ENCODE measurements at regions not wholly inside any gene's neighbourhood (a gene's known extent, or its start where the extent isn't known, plus 50 kb on each side); places are given as distances from the start of the nearest gene placed in this dataset.

DNA sequence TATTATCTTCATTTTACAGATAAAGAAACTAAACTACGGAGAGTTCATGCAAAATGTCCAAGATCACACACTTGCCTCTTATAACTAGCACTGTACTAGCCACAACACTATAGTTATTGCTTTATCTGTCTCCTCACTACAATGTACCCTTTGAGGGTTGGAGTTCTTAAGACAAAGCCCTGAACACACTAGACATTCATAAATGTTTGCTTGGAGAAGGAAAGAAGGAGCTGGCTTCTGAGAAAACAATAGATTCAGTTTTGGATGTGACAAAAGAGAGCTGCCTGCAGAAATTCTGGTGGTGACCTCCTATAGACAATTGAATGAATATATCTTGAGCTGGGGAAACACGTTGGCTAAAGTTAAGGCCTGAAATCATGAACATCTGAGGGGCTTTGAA is 169.9 kb upstream of the ARHGEF26 start:
- H3K27me3 Mint-ChIP-seq (ENCODE audit: low read depth) = no peaks in the 10 kb centered on the region
- ChIA-PET POLR2A (no interaction called here), CTCF (no interaction called here)
- H3K27ac Mint-ChIP-seq = no peak overlapping the region
- no peak overlapping the region for H3K4me3 Mint-ChIP-seq
- ATAC-seq (no peak), DNase-seq (ENCODE audit: low spot score) (no peak)
- TF ChIP-seq GRHL2 (CRISPR knock-in tag; IDR thresholded peaks at IDR 0.05; ENCODE audit: insufficient replicate concordance, severe bottlenecking) = no peak
- no peak for TF ChIP-seq GTF2I (CRISPR knock-in tag; conservative IDR thresholded peaks at IDR 0.05)
- TF ChIP-seq, protein P1, sequence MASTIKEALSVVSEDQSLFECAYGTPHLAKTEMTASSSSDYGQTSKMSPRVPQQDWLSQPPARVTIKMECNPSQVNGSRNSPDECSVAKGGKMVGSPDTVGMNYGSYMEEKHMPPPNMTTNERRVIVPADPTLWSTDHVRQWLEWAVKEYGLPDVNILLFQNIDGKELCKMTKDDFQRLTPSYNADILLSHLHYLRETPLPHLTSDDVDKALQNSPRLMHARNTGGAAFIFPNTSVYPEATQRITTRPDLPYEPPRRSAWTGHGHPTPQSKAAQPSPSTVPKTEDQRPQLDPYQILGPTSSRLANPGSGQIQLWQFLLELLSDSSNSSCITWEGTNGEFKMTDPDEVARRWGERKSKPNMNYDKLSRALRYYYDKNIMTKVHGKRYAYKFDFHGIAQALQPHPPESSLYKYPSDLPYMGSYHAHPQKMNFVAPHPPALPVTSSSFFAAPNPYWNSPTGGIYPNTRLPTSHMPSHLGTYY (CRISPR knock-in tag; IDR thresholded peaks at IDR 0.05) = no peak
- TF ChIP-seq, protein P2, sequence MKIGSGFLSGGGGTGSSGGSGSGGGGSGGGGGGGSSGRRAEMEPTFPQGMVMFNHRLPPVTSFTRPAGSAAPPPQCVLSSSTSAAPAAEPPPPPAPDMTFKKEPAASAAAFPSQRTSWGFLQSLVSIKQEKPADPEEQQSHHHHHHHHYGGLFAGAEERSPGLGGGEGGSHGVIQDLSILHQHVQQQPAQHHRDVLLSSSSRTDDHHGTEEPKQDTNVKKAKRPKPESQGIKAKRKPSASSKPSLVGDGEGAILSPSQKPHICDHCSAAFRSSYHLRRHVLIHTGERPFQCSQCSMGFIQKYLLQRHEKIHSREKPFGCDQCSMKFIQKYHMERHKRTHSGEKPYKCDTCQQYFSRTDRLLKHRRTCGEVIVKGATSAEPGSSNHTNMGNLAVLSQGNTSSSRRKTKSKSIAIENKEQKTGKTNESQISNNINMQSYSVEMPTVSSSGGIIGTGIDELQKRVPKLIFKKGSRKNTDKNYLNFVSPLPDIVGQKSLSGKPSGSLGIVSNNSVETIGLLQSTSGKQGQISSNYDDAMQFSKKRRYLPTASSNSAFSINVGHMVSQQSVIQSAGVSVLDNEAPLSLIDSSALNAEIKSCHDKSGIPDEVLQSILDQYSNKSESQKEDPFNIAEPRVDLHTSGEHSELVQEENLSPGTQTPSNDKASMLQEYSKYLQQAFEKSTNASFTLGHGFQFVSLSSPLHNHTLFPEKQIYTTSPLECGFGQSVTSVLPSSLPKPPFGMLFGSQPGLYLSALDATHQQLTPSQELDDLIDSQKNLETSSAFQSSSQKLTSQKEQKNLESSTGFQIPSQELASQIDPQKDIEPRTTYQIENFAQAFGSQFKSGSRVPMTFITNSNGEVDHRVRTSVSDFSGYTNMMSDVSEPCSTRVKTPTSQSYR (CRISPR knock-in tag; IDR thresholded peaks at IDR 0.05) = no peak
- no peak for TF ChIP-seq ZNF317 (CRISPR knock-in tag; IDR thresholded peaks at IDR 0.05; ENCODE audit: borderline replicate concordance, low read depth)
- TF ChIP-seq NFATC4 (CRISPR knock-in tag; IDR thresholded peaks at IDR 0.05) = no peak
- no peaks in the 10 kb centered on the region for H3K36me3 Mint-ChIP-seq
- H3K9me3 Mint-ChIP-seq = peaks cover 5% of the 10 kb centered on the region; the same call in 1 of the 2 replicates
- H3K4me1 Mint-ChIP-seq = peaks cover 5% of the 10 kb centered on the region

DNA sequence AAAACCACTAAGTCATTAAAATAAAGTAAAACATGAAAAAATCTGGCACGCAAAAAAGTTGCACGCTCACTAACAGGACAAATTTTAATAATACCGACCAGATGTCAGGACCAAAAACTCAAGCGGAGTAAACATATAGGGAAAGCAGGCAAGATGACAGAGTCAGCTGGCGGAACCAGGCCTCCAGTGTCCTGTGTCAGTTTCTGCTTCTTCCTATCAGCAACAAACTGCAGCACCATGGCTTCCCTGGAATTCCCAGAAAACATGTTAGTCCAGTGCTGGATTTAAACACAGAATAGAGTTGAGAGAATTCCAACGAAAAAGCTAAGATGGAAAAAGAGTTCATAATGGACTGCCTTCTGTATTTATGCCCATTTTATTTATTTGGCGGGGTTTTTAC is 169.1 kb upstream of the ARHGEF26 start:
- no peak for ATAC-seq
- Mint-ChIP-seq H3K27me3 (ENCODE audit: low read depth) (no peaks in the 10 kb centered on the region), H3K4me1 (peaks cover 5% of the 10 kb centered on the region), H3K4me3 (no peak overlapping the region), H3K36me3 (no peaks in the 10 kb centered on the region), H3K9me3 (no peaks in the 10 kb centered on the region), H3K27ac (no peak overlapping the region)
- no peak for DNase-seq (ENCODE audit: low spot score)
- ChIA-PET CTCF (no interaction called here), POLR2A (interaction anchor here (0.6 kb wide), 1 partner anchor 644 kb away, joined by 5 read pairs; no protein-coding TSS in a partner anchor)
- TF ChIP-seq, protein P3, sequence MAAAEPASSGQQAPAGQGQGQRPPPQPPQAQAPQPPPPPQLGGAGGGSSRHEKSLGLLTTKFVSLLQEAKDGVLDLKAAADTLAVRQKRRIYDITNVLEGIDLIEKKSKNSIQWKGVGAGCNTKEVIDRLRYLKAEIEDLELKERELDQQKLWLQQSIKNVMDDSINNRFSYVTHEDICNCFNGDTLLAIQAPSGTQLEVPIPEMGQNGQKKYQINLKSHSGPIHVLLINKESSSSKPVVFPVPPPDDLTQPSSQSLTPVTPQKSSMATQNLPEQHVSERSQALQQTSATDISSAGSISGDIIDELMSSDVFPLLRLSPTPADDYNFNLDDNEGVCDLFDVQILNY (CRISPR knock-in tag; IDR thresholded peaks at IDR 0.05) = no peak
- TF ChIP-seq, protein P4, sequence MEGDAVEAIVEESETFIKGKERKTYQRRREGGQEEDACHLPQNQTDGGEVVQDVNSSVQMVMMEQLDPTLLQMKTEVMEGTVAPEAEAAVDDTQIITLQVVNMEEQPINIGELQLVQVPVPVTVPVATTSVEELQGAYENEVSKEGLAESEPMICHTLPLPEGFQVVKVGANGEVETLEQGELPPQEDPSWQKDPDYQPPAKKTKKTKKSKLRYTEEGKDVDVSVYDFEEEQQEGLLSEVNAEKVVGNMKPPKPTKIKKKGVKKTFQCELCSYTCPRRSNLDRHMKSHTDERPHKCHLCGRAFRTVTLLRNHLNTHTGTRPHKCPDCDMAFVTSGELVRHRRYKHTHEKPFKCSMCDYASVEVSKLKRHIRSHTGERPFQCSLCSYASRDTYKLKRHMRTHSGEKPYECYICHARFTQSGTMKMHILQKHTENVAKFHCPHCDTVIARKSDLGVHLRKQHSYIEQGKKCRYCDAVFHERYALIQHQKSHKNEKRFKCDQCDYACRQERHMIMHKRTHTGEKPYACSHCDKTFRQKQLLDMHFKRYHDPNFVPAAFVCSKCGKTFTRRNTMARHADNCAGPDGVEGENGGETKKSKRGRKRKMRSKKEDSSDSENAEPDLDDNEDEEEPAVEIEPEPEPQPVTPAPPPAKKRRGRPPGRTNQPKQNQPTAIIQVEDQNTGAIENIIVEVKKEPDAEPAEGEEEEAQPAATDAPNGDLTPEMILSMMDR (IDR thresholded peaks at IDR 0.05) = no peak
- TF ChIP-seq, protein P5, sequence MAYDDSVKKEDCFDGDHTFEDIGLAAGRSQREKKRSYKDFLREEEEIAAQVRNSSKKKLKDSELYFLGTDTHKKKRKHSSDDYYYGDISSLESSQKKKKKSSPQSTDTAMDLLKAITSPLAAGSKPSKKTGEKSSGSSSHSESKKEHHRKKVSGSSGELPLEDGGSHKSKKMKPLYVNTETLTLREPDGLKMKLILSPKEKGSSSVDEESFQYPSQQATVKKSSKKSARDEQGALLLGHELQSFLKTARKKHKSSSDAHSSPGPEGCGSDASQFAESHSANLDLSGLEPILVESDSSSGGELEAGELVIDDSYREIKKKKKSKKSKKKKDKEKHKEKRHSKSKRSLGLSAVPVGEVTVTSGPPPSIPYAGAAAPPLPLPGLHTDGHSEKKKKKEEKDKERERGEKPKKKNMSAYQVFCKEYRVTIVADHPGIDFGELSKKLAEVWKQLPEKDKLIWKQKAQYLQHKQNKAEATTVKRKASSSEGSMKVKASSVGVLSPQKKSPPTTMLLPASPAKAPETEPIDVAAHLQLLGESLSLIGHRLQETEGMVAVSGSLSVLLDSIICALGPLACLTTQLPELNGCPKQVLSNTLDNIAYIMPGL (CRISPR knock-in tag; IDR thresholded peaks at IDR 0.05) = no peak
- TF ChIP-seq NFYB (CRISPR knock-in tag; conservative IDR thresholded peaks at IDR 0.05; ENCODE audit: low read depth) = no peak
- TF ChIP-seq, protein P6, sequence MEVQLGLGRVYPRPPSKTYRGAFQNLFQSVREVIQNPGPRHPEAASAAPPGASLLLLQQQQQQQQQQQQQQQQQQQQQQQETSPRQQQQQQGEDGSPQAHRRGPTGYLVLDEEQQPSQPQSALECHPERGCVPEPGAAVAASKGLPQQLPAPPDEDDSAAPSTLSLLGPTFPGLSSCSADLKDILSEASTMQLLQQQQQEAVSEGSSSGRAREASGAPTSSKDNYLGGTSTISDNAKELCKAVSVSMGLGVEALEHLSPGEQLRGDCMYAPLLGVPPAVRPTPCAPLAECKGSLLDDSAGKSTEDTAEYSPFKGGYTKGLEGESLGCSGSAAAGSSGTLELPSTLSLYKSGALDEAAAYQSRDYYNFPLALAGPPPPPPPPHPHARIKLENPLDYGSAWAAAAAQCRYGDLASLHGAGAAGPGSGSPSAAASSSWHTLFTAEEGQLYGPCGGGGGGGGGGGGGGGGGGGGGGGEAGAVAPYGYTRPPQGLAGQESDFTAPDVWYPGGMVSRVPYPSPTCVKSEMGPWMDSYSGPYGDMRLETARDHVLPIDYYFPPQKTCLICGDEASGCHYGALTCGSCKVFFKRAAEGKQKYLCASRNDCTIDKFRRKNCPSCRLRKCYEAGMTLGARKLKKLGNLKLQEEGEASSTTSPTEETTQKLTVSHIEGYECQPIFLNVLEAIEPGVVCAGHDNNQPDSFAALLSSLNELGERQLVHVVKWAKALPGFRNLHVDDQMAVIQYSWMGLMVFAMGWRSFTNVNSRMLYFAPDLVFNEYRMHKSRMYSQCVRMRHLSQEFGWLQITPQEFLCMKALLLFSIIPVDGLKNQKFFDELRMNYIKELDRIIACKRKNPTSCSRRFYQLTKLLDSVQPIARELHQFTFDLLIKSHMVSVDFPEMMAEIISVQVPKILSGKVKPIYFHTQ (CRISPR knock-in tag; IDR thresholded peaks at IDR 0.05) = no peak
- TF ChIP-seq PRRX2 (CRISPR knock-in tag; IDR thresholded peaks at IDR 0.05) = no peak
- TF ChIP-seq TP53 (CRISPR knock-in tag; IDR thresholded peaks at IDR 0.05) = no peak
- no peak for TF ChIP-seq NR1H2 (CRISPR knock-in tag; IDR thresholded peaks at IDR 0.05)
- no peak for TF ChIP-seq HMGA2 (CRISPR knock-in tag; IDR thresholded peaks at IDR 0.05)
- no peak for TF ChIP-seq OVOL2 (CRISPR knock-in tag; IDR thresholded peaks at IDR 0.05; ENCODE audit: borderline replicate concordance)
- no peak for TF ChIP-seq ZNF671 (CRISPR knock-in tag; IDR thresholded peaks at IDR 0.05)
- TF ChIP-seq ZNF138 (CRISPR knock-in tag; conservative IDR thresholded peaks at IDR 0.05) = no peak
- no peak for TF ChIP-seq ZNF219 (CRISPR knock-in tag; IDR thresholded peaks at IDR 0.05; ENCODE audit: borderline replicate concordance)
- TF ChIP-seq, protein P7, sequence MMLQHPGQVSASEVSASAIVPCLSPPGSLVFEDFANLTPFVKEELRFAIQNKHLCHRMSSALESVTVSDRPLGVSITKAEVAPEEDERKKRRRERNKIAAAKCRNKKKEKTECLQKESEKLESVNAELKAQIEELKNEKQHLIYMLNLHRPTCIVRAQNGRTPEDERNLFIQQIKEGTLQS (CRISPR knock-in tag; conservative IDR thresholded peaks at IDR 0.05) = no peak
- TF ChIP-seq ZNF423 (CRISPR knock-in tag; IDR thresholded peaks at IDR 0.05) = no peak

Data from WTC11 (cell line).